Occipital lobe (tissue), 1 donor: ENCODE measurements at regions not wholly inside any gene's neighbourhood (a gene's known extent, or its start where the extent isn't known, plus 50 kb on each side); places are given as distances from the start of the nearest gene placed in this dataset.
"Not testable (repeated sequence)": the region's sequence is repeated elsewhere in the genome, so short reads cannot be mapped to it uniquely, and the experiment has no call there.

Experiments
- DNase-seq: peaks from one replicate; lab custom pipeline; 2025; lab: John Stamatoyannopoulos, UW

DNA sequence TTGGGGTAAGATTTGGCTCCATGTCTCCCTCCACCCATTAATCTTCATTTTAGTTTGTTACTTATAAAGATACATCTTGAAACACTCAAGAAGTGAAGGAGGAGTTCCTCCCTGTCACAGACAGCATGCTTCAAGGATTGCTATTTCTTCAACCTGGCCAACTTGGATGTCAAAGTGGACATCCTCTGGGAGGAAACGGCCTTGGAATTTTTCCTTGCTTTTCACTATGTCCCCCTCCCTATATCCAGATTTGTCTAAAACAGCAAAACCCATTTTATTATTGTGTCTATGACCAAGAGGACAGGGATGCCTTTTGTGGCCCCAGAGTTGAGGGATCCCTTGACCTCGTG, 242.9 kb downstream of the LPIN1 start:
- no peak for DNase-seq

DNA sequence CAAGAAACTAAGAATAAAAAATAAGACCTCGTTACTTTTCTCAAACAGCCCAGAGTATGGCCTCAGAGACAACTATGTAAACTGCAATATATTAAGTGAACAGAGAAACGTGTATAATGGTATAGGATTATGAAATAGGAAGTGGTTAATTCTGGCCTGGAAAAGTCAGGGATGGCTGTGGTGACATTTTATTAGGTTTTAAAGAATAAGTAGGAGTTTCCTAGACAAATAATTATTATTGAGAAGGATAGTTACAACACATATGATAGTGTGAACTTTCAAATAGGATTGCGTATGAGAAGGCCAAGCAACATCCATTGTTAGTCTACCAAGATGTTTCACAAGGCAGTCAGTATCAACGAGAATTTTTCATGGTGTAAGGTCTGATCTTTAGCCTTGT, 244.1 kb downstream of the LPIN1 start:
- no peak for DNase-seq

DNA sequence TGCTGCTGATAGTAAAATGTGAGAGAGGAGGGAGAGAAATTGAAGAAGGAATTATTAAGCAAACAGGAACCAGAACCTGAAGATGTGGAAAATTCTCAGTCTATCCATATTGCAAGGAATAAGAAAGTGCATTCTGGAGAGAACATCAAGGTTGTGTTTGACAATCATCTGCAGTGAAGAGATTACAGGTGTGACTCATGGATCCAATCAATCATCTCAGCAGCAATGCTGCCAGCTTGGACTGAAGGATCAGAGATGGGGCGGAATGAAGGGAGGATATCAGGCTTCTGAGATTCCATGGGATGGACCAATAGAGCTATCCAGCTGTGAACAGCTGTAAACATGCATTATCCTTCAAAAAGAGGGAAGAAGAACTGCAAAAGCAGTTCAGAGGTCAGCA, 247.3 kb downstream of the LPIN1 start:
- no peak for DNase-seq

DNA sequence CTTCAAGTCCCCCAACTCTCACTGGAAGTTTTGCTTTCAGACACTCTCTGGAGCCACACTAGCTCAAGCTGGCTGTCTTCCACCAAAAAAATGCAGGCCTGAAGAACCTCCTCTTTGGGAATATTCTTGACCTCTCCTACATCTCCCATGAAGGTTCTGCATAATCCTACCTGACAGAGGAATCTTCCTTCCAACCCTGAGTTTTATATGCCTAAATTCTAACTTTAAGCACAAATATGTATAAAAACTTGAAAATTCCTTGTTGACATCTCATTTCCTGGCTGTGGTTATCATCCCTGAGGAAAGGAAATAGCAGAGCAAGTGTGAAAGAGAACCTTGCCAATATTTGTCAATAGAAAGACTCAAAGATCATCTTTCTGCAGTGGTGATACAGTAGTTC, 249.0 kb downstream of the LPIN1 start:
- no peak for DNase-seq

DNA sequence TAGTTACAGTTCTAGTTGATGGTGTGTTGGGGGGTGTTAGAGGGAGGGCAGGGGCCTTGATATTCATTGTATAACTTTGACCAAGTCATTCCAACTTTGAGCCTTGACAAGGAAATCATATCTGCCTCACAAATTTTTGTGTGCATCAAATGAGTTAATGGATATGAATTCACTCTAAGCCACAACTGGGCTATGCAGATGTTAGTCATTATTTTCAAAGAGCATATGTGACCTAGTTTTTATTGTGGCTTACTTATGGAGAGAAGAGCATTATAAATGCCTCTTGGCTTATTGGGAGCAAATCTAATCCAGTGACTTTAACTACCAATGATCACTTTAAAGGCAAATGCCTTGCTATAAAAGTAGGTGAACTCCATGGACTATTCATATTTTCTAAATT, 250.2 kb downstream of the LPIN1 start:
- no peak for DNase-seq

DNA sequence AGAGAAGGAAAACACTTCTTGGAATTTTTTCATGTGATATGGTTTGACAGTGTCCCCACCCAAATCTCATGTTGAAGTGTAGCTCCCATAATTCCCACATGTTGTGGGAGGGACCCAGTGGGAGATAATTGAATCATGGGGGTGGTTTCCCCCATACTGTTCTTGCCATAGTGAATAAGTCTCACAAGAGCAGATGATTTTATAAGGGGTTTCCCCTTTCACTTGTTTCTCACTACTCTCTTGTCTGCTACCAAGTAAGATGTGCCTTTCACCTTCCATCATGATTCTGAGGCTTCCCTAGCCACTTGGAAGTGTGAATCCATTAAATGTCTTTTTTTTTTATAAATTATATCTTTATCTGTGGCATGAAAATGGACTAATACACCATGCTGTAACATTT, 250.7 kb downstream of the LPIN1 start:
- no peak for DNase-seq

DNA sequence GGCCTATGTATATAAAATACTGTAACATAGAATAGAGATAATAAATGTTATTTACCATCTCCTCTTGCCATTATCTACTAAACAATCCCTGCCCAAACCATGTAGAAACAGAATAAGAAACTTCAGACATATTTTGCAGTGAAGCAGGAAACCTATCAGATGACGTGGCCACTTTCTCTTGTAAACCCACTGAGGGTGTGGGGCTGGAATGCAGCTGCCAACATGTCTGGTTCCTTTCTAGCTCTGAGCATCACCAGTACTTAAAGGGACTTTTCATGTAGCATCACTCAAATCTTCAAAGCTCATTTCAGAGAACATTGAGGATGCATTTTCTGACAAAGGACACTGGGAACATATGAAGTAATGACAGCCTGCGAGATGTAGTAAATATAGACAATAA, 251.8 kb downstream of the LPIN1 start:
- DNase-seq = no peak

DNA sequence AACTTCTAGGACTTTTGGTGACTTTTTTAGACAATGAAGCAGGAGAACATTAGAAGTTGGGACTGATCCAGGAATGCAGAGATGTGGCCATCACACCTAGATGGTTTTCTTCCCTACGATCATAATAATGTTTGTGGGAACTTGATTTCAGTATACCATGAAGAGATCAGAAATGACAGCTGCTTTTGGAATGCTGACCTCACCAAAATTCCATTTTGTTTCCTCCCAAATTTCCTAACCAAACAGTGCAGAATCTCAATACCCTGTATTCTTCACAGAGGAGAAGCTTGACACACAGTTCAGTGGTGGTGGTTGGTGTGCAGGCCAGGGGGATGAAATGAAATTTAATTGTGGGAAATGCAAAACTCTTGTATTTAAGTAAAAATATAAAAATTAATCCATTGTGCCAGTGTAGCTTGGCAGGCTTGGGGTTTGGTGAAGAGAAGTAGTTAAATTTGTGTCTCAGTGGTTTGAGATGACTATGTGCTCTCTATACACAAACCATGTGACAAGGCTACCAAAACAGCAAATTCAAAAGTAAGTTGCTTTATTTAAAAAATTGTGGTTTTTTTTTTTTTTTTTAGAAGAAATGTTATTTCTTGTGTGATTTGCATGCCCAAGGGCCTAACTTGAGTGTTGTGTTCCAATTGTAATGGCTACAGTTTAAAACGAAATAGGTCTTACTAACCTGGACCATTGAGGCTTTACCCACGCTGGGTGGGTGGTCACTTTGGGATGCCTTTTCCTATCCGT, 252.4 kb downstream of the LPIN1 start:
- no peak for DNase-seq

DNA sequence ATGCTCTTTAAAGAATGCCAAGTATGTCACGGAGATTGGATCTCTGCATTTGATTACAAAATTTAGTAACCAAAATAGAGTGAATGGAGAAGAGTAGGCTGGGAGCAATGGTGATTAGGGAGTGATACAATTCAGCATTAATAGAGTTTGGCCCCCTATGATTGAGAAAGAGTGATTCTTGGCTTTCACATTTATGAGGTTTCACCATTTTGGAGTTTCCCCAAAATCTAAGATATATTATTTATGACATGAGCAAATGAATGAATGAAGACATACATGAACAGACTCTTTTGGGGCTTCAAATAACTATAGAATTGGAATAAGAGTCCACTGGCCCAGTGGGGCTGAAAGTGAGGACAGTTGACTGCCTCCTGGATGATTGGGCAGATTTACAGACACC, 255.2 kb downstream of the LPIN1 start:
- no peak for DNase-seq

DNA sequence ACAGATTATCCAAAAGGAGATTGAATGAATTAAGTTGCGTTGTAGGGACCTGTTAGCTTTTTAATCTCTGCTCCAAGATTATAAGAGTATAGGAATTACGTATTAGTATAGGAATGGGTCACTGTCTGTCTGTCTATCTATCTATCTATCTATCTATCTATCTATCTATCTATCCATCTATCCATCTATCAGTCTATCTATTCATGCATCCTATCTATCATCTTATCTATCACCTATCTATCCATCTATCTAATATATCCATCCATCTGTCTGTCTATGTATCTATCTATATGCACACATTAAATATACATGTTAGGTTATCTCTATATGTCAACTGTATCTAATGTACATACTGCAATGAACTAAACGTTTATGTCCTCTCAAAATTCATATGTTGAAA, 255.8 kb downstream of the LPIN1 start:
- no peak for DNase-seq

DNA sequence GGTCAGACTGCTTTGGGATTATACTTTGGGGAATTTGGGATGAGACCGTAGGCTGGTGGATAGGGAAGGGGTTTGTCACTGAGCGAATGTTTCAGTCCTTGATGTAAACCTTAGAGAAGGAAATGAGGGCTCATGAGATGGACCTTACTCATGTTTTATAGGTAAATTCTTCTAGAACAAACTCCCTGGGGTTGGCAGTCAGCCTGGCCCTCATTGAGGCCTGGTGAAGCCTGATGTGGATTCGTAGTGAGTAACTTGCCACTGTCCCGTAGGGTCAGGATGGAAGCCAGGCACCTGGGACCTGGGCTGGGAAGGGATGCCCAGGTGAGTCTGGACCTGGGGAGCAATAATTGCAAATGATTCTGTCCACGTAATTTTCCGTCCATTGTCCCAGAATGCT, 258.3 kb downstream of the LPIN1 start:
- no peak for DNase-seq

DNA sequence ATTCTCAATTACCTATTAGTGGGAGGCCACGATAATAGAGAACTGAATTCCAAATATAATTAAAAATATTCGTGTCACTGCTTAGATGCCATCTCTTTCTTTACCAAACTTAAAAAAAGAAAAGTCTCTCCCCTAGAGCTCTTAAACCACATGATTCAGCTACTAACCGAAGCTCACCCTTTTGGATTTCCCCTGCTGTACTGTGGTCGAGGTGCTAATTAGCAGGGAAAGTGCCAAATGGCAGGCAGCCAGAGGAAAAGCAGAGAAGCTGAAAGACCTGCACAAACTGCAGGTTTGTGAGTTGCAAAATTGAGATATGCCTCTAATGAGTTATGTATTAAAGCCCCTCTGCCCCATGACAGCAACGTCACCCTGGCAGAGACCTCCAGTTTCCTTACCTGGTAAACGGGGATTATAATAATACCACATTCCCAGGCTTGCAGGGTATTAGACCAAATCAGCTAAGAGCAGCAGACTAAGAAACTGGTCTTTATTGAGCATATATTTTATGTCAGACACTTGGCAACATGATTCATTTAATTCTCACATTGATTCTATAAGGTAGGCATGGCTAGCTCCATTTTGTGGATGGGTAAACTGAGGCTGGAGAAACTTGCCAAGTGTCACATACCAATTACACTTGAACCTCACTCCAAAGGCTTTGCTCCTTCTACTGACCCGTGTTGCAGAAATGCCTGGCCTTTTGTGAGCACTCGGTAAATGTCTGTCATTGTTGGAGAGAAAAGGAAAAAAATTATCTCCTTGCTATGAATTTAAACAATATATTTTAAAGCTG, 259.7 kb downstream of the LPIN1 start:
- DNase-seq = peak; percentile 8

DNA sequence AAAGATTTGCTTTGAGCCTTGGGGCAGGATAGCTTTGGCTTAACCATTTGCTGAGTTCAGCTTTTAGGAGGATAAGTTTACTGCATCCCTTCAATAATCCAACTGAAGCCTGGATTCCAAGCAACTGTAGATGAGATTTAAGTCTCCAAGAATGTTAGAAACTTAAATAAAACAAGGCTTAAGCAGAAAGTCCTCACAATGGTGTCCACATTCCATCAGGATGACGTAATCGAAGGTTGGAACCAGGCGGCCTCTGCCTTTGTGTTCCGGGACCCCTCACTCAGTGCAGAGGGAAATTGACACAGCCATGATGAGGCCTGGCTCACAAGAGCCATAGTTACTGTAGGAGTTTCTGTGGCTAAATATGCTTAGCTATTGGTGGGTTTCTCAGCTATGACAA, 260.4 kb downstream of the LPIN1 start:
- DNase-seq = no peak

DNA sequence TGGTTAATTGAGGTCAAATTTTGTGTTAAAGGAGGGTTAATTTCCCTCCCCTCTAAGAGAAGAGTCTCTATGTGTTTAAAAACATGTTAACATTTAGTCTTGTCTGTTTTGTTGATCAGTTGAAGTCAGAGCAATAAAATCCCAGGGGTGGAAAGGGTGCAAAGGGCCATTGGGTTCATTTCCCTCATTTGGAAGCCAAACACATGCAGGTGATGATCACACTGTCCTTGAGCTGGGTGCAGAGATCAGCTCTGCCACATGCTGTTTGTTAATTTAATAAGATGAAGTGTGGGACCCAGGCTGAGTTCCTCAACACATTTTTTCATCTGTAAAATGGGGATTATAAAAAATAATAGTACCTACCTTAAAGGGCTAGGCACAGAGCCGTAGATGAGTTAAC, 260.9 kb downstream of the LPIN1 start:
- no peak for DNase-seq

DNA sequence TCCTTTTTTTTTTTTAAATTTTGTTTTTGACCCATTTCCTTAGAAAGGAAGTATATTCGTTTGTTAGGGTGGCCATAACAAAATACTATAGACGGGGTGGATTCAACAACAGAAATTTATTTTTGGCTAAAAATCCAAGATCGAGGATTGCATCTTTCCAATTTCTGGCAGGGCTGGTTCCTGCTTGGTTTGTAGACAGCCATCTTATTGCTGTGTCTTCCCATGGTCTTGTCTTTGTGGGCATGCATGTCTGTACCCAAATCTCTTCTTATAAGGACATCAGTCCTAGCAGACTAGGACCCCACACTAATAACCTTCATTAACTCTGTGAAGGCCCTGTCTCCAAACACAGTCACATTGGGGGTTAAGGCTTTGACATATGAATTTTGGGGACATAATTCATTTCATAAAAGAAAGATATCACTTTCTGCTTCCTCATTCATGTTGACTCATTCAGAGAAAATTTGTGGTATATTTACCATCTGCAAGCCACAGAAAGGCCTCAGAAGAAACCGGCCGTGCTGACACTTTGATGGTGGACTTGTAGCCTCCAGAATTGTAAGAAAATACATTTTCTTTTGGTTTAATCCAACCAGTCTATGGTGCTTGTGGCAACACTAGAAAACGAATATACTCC, 262.1 kb downstream of the LPIN1 start:
- no peak for DNase-seq

DNA sequence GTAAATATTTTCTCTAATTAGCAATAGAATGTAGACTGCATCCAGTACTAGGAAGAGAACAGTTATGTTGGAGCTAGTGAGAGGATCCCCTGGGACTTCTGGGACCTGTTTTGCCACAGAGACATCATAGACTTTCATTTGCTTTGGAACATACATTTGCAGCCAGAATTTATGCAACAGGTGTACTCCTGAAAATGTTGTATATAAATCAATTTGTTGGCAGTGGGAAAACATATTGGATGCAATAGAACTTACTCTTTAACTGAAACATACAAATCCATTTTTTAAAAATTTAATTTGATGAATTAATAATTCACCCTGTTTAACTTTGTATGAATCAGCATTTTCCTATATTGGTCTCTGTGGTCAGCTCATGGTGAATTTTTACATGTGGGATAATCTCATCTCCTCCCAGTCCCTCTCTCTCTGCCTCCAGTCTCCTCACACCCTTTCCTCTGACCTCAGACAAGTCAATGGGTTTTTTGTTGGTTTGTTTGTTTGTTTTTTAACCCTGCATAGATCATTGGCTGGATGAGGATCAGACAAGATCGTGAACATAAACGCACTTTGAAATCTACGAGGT, 263.0 kb downstream of the LPIN1 start:
- DNase-seq = no peak

DNA sequence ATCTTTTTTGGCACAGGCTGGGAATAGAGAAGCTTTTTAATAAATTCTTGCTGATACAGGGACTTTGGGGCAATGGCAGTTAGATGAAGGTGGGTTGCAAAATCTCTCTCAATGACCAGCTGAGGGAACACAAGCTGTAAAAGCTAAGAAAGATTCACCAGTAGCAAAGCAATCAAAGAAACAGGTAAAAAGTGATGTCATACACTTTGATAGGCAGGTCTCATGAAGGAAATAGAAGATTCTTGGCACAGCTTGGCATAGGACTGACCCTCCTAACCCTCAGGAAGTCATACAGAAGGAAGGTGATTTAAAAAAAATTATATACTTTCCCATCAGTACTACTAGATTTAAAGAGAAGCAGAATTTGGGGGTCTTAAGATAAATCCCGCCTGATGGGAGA, 263.6 kb downstream of the LPIN1 start:
- DNase-seq = no peak

DNA sequence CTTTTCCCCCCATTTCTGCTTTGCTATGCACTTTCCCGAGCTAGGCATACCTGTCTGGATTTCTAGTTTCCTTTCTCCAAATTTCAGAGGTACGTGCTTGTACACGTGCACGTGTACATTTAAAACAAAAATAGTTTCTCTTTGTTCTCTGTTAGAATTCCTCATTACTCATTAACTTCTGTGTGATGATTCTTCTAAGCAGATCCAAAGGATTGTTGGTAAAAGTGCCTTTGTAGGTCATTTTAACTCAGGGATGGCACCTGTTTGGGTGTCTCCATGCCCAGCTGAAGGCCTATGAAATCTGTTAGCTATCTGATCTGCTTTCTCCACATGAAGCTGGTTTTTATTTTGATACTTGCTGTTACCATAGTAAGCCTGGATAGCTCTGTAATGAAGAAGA, 264.3 kb downstream of the LPIN1 start:
- DNase-seq = no peak

DNA sequence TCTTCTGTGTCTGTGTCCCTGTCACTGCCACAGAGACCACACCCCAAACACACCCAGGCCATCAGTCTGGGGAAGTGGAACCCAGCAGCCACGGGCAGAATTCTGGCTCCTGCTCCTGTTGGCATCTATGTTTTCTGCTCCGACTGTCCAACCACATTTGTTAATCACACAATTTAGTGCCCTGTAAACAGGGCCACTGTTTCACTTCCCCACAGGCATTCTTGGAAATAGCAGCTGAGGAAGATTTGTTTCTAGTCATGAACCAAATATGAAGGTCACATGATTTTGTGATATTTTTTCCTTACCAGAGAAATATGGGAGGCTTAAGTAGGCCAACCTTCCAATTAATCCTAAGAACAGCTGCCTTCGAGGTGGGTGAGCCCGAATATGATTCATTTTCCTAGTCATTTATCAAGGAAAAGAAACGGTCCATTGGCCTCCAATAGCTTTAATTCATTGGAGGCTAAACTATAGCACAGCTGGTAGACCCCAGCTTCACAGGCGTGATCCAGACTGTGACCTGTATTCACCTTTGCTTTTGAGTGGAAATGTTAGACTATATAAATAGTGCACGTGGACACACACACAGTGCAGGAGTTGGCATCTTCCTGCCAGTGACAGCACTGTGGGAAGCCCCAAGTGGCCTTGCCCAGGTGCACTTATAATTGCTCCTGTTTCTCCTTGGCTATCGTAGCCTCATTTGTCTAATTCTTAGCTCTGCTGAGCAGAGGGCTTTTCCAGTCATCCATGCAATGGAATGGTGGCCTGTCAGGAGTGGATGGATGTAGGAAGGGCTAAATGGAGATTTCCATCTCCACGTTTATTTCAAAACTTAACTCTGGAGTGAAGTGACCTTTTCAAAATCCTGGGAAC, 267.9 kb downstream of the LPIN1 start:
- no peak for DNase-seq

DNA sequence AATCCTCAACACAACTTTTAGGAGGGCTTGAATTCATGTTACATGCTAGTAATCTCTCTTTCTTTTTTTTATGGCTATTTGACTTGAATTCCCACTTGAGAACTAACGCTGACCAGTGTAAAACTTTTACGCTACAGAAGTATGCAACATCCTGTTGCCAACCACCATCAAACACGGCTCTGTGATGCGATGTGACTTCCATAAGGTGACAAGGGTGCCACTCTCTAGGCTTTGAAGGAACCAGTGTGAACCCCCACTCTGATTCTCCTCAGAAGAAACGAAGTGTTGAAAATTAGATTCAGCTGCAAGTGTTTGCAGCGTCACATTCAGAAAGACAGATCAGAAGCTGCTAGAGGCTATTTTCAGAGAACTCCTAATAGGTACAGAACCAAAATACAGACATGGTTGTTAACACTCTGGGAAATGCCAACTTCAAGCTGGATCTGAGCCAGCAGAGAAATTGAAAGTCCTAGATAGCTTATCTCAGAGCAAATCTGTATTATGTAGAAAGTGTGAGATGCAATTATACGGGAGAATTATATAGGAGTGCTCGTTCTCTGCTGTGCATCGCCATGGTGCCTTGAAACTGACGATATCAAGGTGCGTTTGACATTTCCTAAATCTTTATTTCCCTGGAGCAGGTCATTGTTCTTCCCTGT, 271.2 kb downstream of the LPIN1 start:
- no peak for DNase-seq

DNA sequence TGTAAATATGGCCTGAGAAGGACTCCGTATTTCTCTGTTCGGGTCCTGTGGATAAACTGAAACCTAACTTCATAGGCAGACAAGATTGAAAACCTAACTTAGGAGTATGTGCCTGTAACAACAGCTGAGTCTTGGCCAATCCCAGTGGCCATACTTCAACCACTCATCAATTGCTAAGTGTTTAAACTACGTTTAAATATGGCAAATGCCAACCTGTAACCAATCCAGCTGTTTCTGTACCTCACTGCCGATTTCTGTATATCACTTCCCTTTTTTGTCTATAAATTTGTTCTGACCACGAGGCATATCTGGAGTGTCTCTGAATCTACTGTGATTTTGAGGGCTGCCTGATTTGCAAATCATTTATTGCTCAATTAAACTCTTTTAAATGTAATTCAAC, 272.3 kb downstream of the LPIN1 start:
- DNase-seq = not testable (repeated sequence)
